SH-SY5Y (cell line): ENCODE measurements at regions not wholly inside any gene's neighbourhood (a gene's known extent, or its start where the extent isn't known, plus 50 kb on each side); places are given as distances from the start of the nearest gene placed in this dataset.

Experiments used
- GATA2 ChIP-seq: IDR thresholded peaks from 2 replicates; pipeline ENCODE4 v1.6.1; 2011; ENCODE audit warnings: mild to moderate bottlenecking, low read depth, low read length
- GATA3 ChIP-seq: IDR thresholded peaks from 2 replicates; pipeline ENCODE4 v1.6.1; 2011; ENCODE audit warnings: low read depth, mild to moderate bottlenecking, low read length, moderate library complexity

- no peak for TF ChIP-seq GATA2
- TF ChIP-seq GATA3: no peak
Measured at GRCh38 chr19:29283366-29283765, 70.4 kb upstream of the UQCRFS1 start.

DNA sequence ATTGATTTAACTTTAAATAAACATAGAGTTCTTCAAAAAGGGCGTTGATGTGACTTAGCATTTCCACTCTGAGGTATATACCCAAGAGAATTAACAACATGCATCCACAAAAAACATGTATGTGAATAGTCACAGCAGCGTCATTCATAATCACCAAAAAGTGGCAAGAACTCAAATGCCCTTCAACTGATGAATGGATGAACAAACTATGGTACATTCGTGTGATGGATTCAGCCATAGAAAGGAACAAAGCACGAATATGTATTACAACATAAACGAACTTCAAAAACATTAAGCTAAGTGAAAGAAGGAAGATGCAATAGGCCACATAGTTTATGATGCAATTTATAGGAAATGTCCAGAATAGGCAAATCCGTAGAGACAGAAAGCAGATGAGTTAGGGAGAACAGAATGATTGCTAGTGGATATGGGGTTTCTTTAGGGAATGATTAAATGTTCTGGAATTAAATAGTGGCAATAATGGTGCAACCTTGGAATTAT lies 72.3 kb upstream of the UQCRFS1 start:
- no peak for TF ChIP-seq GATA2

DNA sequence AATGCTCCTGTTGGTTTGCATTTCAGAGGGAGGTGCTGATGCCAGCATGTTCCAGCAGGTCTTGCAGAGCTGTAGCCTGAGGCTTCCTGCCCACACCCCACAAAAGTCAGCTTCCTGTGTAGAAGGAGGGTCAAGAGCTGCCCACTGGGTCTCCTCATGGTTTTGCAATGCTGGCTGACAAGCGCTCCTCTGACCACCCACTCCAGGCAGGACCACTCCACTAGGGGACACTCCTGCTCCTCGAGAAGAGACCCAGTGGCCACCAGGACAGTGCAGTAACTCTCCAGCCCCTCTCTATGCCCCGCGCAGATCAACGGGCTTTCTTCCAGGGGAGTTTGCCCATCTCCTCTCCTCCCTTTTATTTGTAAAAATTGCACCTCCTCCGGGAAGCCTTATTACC lies 72.9 kb upstream of the UQCRFS1 start:
- no peak for TF ChIP-seq GATA3
- TF ChIP-seq GATA2: no peak

- TF ChIP-seq GATA3 (peak; percentile 86), GATA2 (peak; percentile 94)
Measured at GRCh38 chr19:29287061-29287460, 74.1 kb upstream of the UQCRFS1 start.

DNA sequence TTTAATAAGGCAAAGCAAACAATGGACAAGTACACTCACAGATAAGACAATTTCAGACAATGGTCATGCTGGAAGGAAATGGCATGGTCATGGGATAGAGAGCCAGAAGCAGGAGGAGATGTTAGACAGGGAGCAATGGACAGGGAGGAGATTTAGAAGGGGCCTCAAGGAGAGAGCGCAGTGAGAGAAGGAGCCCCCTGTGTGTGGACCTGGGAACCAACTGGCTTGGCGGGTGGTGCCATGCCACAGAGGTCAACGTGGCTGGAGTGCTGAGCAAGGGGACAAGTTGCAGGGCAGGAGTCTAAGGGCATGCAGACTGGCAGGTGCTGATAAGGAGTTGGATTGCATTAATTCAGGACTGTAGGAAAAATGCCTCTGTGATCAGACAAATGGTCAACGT lies 75.3 kb upstream of the UQCRFS1 start:
- TF ChIP-seq GATA2: no peak
- no peak for TF ChIP-seq GATA3

DNA sequence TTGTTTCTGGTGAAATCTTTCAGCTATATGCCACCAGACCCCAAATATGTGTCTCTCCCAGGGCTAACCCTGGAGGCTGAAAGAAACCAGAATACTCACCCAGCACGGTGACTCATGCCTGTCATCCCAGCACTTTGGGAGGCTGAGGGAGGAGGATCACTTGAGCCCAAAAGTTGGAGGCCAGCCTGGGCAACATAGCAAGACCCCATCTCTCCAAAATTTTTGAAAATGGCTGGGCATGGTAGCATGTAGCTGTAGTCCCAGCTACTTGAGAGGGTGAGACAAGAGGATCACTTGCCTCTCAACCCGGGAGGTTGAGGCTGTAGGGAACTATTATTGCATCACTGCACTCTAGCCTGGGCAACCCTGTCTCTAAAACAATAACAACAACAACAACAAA lies 76.1 kb upstream of the UQCRFS1 start:
- no peak for TF ChIP-seq GATA2
- TF ChIP-seq GATA3: no peak

DNA sequence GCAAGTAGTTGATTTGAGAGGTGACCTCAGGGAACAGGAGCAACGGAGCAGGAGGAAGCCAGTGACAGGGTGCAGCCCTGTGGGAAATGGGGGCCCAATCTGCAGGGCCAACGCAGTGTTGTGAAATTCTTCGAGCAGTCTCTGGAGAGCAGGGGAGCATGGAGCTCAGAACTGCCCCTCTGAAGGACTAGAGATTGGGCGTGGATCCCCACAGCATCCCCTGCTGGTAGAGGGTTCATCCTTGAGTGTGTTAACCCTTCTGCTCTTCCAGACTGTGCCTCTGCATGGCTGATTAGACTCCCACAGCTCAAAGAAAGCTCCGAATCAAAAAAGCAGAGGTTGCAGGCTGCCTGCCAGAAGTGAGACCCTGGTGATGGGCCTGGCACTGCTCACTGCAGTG lies 77.9 kb upstream of the UQCRFS1 start:
- TF ChIP-seq GATA2: no peak
- no peak for TF ChIP-seq GATA3

DNA sequence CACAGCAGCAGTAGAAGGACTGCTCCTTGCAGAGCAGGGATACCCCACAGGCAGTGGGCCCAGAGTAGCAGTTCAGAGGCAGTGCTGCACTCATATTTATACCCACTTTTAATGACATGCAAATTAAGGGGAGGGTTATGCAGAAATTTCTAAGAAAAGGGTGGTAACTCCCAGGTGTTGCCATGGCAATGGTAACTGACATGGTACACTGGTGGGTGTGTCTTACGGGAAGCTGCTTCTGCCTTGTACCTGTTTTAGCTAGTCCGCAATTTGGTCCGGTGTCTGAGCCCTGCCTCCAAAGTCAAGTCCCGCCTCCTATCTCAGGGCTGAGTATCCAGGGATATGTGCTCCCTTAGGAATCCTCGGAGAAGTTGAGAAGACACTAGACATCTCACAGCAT lies 79.2 kb upstream of the UQCRFS1 start:
- TF ChIP-seq GATA3 (no peak), GATA2 (no peak)

GRCh38 chr19:29292562-29292961 lies 79.6 kb upstream of the UQCRFS1 start:
- TF ChIP-seq GATA2: no peak
- no peak for TF ChIP-seq GATA3

DNA sequence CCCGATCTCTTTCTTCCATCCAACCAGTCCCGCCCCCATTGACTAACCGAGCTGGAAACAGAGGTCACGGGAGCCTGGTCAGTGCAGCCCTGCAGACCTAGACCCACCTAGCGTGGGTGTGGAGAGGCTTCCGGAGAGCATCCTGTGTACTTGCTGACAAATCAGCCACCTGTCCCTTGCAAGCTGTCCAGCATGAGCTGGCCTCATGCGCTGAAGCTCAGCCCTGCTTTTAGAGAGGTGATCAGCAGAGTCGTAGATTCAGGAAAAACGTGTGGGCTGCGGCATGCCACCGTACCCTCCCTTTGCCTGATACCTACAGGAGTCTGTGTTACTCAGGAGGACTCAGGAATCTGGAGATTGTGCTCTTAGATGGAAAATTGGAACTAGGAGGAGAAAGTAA lies 80.3 kb upstream of the UQCRFS1 start:
- no peak for TF ChIP-seq GATA2
- TF ChIP-seq GATA3: no peak

DNA sequence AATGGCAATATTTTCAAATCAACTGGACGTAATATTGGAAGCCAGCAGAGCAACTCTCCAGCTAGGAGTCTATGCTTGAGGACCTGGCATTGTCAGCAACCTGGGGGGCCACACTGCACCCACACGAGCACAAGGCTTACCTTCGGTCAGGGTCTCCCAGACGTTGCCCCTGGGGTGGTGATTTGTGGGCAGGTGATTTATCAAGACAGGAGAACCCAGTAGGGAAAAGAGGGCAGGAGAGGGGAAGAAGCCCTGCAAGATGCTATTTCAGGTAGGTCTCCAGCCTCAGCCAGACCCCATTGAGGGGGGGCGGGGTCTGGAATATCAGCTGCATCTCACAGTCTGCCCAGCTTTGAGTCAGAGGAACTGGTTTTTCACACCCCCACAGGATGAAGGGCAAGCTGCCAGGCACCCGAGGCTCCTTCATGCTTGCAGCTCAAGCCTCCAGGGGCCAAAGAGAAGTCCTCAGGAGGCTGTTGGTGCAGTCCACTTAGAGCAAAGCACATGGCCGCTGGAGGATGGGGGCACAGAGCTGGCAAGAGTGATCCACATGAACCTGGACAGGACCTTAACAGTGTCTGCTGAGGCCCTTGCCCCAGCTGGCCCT lies 80.9 kb upstream of the UQCRFS1 start:
- TF ChIP-seq GATA3 (no peak), GATA2 (no peak)

DNA sequence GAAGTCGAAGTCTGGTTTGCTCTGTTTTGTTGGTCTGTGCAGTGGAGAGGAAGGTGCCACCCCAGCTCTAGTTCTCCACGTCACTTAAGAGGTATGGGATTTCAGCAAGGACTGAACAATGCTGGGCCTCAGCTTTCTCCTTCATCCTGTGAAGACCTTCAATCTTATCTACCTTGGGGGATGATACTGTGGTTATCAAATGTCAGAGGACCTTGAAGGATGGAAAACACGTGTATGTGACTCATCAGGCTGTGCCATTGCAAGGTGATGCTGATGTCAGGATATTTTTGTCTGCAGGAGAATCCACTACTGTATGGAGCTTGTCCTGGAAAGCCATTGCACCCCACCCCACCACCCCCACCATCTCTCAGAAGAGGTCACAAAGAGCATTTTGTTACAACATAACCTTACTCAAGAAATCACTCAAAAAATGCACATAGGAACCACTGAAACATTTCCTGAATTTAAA lies 81.4 kb upstream of the UQCRFS1 start:
- TF ChIP-seq GATA3 (no peak), GATA2 (no peak)

GRCh38 chr19:29295285-29295684 lies 82.3 kb upstream of the UQCRFS1 start:
- TF ChIP-seq GATA3: no peak
- TF ChIP-seq GATA2: no peak

DNA sequence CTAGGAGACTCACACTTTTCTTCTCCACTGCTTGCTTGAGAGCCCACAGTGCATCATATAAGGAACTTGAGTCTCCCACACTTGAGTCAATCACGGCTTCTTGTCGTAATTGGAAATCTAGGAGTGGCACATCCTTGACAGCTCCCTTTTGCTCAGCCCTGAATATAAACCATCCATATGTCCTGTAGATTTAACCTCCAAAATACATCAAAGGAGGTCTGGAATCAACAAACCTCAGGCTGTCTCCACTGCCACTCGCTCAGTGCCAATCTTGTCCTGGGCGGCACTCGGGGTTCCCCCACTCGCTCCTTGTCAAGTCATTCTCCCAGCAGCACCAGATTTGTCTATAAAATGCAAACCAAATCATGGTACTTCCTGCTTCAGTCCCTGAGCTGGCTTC lies 84.4 kb upstream of the UQCRFS1 start:
- TF ChIP-seq GATA3: no peak
- no peak for TF ChIP-seq GATA2

DNA sequence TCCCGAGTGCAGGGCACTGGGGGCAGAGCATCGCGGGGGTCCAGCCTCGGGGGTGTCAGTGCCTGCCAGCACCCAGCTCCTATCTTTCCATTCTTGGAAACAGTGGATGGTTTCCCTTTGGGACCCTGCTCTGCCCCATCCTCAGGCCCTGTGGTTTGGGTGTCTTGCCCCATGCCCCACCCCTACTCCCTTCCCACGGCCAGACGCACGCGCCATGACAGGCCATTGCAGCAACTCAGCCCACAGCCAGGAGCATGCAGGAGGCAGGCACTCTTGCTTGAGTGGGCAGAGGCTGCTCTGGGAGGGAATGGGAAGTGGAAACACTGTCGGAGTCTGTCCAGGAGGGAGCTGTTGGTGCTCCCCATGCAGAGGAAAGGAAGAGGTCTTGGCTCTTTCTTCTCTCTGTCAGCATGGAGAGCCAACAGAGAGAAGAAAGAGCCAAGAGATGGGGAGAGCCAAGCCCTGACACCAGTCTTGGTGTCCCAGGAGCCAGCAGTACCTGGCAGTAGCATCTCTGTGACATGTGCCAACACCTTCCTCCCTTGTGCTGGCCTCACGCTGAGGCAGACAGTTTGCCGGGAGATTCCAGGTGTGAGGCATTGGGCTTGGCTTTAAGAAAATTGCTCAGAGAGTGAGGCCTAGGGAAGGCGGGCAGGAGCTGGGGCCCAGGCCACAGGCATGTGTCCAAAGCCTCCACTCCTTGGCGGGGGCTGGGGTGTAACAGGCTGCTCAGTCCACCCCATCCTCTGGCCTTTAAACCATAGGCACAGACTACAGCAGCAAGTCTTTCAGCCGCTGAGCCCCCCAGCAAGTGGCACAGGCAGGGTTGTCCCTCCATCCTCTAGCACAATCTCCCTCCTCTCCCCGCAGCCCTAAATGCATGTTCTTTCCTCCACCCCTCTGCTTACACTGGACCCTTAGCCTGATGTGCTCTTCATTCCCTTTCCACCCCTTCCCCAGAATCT lies 86.7 kb upstream of the UQCRFS1 start:
- TF ChIP-seq GATA2 (no peak), GATA3 (no peak)
